GM21515 (cell line): ENCODE measurements at regions not wholly inside any gene's neighbourhood (a gene's known extent, or its start where the extent isn't known, plus 50 kb on each side); places are given as distances from the start of the nearest gene placed in this dataset.

Source experiments
- ATAC-seq: cut with Tn5 transposase; IDR thresholded peaks from one replicate; pipeline ENCODE4 v1.9.1; 2021; ENCODE audit not compliant: unreplicated experiment

DNA sequence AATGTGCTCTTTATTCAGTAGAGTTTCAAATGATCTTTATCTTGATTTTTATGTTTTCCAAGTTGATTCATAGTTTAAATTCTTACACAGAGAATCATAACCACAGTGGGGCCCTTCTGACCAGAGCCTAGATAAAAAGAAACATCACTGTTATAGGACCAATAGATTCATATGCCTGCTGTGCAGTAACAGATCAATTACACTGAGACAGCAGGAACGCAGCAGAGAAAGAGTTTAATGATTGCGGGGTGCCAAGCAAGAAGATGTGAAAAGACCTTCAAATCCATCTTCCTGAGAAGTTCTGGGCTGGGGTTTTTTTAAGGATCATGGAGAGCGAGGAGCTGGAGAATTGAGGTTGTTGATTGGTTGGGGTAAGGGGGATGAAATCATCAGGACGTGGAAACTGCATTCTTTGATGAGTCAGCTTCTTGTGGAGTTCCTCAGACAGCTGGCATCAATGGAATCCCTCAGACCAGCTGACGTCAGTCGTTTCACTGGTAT lies 346.6 kb downstream of the TBC1D4 start:
- no peak for ATAC-seq

DNA sequence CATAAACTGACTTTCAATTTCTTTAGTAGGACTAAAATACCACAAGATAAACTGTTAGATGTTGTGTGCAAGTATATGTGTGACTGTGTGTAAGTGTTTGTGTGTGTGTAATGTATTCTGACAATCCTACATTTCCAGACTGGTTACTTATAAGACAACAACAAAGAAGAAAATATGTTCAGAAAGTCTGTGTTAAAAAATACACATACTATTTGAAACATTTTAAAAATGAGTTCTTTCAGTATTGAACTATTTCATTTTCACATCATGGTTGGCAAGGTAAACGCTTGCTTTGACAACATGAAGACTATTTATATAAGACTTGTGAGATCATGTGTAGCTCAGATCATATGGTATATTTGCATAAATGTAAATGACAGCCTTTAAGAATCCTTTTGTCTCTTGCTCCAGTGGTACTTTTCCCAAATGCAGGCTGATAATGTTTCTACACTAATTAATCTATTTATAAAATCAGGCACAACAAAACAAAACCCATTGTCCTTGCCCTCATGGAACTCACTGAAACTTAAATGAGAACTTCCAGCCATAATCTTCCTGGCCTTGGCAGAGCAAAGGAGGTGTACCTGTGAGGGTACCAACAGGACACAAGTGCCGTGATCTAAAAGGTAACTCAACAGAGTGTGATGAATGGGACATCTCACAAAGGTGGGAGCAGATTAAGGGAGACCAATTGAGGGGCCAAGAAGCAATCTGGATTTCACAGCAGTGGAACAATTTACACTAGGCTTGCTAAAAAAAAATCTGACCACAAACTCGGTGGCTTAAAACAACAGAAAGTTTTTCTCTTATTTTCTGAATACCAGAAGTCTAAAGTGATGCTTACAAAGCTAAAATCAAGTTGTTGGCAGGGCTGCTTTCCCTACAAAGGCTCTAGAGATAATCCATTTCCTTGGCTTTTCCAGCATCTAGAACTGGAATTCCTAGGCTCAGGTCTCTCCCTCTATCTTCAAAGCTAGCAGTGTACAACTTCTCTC lies 349.0 kb downstream of the TBC1D4 start:
- ATAC-seq, result no peak

GRCh38 chr13:75129331-75129730 lies 352.6 kb downstream of the TBC1D4 start:
- ATAC-seq, result no peak

DNA sequence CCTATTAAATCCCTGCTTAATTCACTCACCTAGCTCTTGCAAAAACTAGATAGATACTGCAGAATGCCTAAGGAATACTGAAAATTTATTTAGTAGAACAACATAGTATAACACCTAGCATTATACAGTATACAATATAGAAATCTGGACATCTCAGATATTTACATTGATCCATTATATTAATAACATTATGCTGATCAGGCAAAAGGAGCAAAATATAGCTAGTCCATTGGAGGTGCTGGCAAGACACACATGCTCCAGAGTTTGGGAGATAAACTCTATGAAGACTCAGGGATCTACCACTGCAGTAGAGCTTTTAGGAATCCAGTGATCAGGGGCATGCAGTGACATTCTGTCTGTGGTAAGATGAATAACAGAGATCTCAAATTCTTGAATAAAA lies 357.6 kb downstream of the TBC1D4 start:
- ATAC-seq, result no peak

GRCh38 chr13:75123428-75123827 lies 358.5 kb downstream of the TBC1D4 start:
- no peak for ATAC-seq

- ATAC-seq, result no peak
Observed at GRCh38 chr13:75120085-75120484, 361.9 kb downstream of the TBC1D4 start.

GRCh38 chr13:75115171-75115570 lies 366.8 kb downstream of the TBC1D4 start:
- ATAC-seq, result no peak

GRCh38 chr13:75103976-75104375 lies 378.0 kb downstream of the TBC1D4 start:
- no peak for ATAC-seq

DNA sequence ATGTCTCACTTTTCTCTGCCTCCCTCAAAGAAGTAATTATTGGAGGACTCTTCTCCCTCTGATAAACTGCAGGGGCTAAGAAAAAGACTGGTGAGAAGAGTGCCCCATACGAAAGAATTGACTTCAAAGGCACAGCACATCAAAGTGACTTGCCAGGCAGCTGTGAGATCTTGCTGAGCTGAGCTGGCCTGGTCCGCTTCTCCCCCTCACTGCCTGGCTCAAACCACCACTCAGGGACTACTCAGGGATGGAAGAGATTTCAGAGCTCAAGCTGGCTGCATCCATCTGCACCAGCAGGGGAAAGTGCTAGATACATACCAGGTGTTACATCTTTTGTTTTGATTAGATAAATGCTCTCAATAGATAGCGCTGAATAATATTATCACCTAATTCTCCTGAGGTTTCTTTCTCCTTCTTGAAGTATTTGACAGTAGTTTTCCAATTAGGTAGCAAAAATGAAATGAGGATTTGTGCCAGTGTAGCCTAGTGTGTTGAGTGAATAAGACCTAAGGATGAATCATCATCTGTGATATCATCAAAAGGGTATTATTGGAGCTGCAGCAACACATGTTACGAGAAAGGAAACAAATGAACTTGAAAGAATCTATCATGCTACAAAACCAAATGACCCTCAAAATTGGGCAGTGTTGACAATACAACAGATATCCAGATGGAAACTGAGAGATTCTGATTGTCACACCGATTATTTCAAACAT lies 379.8 kb downstream of the TBC1D4 start:
- no peak for ATAC-seq

DNA sequence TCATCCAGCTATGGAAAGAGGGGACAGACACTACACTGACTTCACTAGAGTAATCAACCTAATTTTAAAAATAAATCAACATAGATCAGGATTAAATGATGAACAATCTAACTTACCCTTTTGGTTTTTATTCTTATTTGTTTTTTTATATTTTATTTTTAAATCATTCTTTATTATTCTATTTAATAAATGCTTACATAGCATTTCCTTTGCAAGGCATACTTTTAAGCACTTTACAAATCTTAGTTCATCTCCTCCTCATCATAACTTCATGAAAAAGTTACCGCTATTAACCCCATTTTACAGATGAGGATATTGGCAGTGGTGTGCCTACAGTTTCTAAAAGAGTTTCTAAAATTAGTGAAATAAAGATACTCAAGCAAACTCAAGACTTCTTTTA lies 380.6 kb downstream of the TBC1D4 start:
- no peak for ATAC-seq

- ATAC-seq, result no peak
Observed at GRCh38 chr13:75092143-75092542, 389.8 kb downstream of the TBC1D4 start.

DNA sequence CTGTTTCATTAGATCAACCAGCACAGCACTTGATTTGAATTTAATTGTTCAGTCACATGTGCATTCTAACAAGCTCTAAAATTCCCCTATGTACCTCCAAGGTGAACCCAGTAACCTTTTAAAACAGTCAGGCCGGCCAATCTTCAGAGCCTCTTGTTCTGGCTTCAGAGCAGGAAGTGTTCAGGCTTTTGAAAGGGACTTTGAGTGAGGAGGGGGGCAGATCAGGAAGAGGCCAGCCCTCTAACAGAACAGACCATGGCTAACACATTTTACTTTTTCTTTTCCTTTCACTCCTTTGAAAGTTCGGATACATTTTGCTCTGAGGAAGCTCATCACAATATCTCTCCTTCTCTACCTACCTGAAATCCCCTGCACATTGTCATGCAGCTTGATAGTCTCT lies 390.3 kb downstream of the TBC1D4 start:
- no peak for ATAC-seq

- no peak for ATAC-seq
Observed at GRCh38 chr13:75090872-75091615, 390.9 kb downstream of the TBC1D4 start.

GRCh38 chr13:75088915-75089314 lies 393.1 kb downstream of the TBC1D4 start:
- ATAC-seq, result no peak

- ATAC-seq, result no peak
Observed at GRCh38 chr13:75079226-75079625, 402.7 kb downstream of the TBC1D4 start.

- no peak for ATAC-seq
Observed at GRCh38 chr13:75076476-75076875, 405.5 kb downstream of the TBC1D4 start.

DNA sequence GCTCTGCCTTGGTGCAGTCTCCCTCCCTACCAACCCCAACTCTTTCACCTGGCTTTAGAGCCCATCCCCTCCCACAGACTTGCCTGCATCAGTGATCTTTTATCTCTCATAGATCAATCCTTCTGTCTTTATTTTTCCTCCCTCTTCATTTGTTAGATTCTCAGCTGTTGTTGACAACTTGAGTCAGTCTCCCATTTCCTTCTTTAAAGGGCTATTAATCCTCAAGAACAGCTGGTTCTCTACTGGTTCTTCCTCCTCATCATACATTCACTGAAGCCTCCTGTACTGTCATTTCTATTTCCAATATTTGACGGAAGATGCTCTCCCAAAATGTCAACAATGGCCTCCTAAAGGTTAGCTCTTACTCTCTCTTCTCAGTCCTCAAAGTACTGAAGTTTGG lies 408.2 kb downstream of the TBC1D4 start:
- no peak for ATAC-seq

GRCh38 chr13:75072891-75073290 lies 409.1 kb downstream of the TBC1D4 start:
- ATAC-seq, result no peak

GRCh38 chr13:75072368-75072767 lies 409.6 kb downstream of the TBC1D4 start:
- no peak for ATAC-seq

DNA sequence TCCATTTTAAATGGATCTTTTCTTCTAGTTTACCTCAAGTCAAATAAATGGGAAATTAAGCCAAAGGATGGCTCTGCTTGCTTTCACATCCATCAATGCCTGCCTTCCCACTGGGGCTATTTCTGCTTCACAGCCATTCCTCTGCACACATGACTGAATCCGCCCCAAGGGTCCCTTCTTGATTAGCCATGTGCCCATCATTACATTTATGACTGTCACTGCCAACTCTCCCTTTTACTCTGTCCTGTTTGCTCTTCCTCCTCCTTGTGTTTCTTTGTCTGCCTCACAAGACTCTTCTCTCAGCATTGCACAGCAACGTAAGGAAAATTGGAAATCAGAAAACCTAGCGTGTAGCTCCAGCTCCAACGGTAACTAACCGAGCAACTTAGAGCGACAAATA lies 410.2 kb downstream of the TBC1D4 start:
- ATAC-seq, result no peak

- ATAC-seq, result no peak
Observed at GRCh38 chr13:75071395-75071794, 410.6 kb downstream of the TBC1D4 start.
